ENCODE measurements at regions not wholly inside any gene's neighbourhood (a gene's known extent, or its start where the extent isn't known, plus 50 kb on each side); places are given as distances from the start of the nearest gene placed in this dataset.

DNA sequence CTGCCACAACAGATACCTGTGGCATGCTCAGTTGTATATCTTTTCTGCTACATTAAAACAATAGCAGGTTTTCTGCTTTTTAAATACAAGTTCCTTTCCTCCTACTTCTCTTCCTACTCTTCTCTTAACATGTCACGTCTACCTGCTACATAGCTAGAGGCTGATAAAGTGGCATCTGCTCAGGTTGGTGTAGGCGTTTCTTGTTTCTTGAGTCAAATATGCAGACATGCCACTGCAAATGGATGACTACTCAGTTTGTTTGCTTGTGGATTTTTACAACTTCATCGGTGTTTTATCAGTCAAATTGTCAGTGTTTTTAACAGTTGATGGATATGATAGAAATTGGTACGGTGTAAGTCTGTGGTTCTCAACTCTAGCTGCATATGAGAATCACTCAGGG, 525.7 kb downstream of the TLE4 start:
- no peak for FAIRE-seq
- no peak for DNase-seq (ENCODE audit: low spot score)

- DNase-seq (ENCODE audit: low spot score) = no peak
- no peak for FAIRE-seq
Measured at GRCh38 chr9:80094176-80094771, 522.5 kb downstream of the TLE4 start.

DNA sequence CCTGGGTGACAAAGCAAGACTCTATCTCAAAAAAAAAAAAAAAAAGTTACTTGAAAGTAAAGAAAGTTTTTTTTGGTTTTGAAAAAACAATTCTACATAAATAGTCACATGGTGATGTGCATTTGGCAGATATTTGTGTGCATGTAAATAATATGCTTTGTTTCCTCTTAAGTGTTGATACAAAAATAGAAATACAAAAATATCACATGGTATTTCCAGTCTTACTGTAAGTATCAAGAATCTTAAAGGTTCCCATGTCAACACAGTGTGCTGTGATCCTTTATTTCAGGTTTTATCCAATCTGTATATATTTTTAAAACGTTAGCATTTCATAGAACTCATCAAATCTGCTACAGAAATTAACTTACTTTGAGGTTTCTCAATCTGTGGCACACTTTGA, 521.9 kb downstream of the TLE4 start:
- DNase-seq (ENCODE audit: low spot score) = no peak
- no peak for FAIRE-seq

GRCh38 chr9:80091526-80091925, 519.8 kb downstream of the TLE4 start:
- FAIRE-seq = no peak

GRCh38 chr9:80090317-80090716, 518.6 kb downstream of the TLE4 start:
- FAIRE-seq (no peak), DNase-seq (ENCODE audit: low spot score) (no peak)

More at GRCh38 chr9:80091526-80091925, 519.8 kb downstream of the TLE4 start:
- DNase-seq (ENCODE audit: low spot score) = no peak

DNA sequence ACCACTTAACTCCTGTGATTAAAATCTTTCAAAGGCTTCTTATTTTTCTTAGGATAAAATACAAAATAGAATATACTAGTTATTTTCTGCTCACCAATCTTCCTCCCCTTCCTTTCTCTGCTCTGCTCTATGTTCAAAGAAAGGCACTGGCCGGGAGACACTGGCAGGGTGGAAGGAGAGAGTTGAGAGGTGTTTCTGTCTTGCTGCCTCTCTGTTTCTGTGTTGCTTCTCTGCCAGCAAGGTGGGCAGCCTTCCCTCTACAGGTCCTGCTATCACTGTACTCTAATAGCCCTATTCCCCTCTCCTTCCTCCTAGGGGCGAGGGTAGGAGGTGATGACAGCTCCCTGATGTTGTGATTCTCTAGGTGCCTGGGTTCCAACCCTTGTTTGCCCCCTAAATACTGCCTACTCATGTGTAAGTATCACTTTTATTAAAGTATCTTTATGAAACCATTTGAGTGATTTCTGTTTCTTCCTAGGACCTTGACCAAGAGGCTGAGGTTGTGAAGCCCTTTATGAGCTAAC, 515.1 kb downstream of the TLE4 start:
- FAIRE-seq (no peak), DNase-seq (ENCODE audit: low spot score) (no peak)

- FAIRE-seq = no peak
- DNase-seq (ENCODE audit: low spot score) = no peak
Measured at GRCh38 chr9:80086386-80086785, 514.6 kb downstream of the TLE4 start.

DNA sequence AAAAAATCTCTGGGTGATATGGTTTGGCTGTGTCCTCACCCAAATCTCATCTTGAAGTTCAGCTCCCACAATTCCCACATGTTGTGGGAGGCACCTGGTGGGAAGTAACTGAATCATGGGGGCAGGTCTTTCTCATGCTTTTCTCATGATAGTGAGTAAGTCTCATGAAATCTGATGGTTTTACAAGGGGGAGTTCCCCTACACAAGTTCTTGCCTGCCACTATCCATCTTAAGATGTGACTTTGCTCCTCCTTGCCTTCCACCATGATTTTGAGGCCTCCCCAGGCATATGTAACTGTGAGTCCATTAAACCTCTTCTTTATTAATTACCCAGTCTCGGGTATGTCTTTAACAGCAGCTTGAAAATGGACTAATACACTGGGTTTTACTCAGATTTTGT, 513.9 kb downstream of the TLE4 start:
- FAIRE-seq (no peak), DNase-seq (ENCODE audit: low spot score) (no peak)

DNA sequence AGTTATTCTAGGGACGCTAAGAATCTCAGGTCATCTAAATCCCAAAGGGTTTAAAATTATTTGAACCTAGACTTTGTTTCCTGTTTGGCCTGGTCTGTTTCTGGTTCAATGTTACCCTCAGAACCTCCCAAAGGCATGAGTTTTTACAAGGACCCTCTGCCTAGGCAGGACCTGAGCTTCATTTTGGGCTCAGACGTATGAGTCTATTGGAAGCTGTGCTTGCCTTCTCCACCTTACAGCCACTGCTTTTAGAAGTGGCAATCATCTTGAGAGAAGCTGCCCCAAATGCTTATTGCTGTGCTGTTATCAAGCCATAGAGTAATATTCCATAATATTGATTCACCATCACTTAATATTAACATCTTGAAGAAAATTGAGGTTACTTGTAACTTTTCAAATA, 510.4 kb downstream of the TLE4 start:
- FAIRE-seq (no peak), DNase-seq (ENCODE audit: low spot score) (no peak)

- no peak for FAIRE-seq
- no peak for DNase-seq (ENCODE audit: low spot score)
Measured at GRCh38 chr9:80078826-80079225, 507.1 kb downstream of the TLE4 start.

DNA sequence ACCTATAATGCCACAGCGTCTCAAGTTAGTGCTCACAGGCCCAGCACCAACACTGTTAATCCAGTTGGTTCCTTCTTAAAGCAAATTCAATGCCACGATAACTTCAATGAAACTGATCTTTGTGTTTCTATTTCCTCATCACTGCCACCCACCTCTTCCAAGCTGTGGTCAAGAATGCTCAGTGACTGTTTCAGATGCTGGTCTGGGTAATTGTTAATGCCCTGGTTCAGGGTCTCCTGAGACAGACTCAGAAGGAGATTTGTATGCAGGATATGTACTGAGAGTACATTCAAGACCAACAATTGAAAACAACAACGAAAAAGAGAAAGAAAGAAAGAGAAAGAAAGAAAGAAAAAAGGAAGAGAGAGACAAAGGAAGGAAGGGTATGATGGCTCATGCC, 505.3 kb downstream of the TLE4 start:
- no peak for FAIRE-seq

DNA sequence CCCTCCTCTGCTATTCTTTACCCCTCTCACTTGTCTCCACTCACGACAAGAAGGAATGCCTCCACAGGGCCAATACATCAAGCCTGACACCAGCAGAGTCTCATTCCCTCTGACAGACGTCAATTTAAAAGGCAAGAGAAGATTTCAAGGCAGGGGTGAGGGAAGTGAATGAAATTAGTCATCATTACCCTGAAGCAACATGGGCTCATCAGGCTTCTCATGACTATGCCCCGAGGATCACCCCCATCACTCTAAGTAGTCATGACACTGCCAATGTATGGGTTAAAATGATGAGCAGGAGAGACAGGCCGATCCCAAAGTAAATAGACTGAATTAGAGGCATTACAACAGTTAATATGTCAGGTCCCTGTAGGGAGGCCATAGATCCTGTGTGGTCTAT, 504.4 kb downstream of the TLE4 start:
- DNase-seq (ENCODE audit: low spot score) (no peak), FAIRE-seq (no peak)

More for the DNA sequence above, 505.3 kb downstream of the TLE4 start:
- DNase-seq (ENCODE audit: low spot score) = no peak

GRCh38 chr9:80074439-80074838, 502.7 kb downstream of the TLE4 start:
- DNase-seq (ENCODE audit: low spot score) = no peak
- no peak for FAIRE-seq

- FAIRE-seq (no peak), DNase-seq (ENCODE audit: low spot score) (no peak)
Measured at GRCh38 chr9:80072451-80072850, 500.7 kb downstream of the TLE4 start.

GRCh38 chr9:80070071-80070742, 498.4 kb downstream of the TLE4 start:
- FAIRE-seq (no peak), DNase-seq (ENCODE audit: low spot score) (no peak)

DNA sequence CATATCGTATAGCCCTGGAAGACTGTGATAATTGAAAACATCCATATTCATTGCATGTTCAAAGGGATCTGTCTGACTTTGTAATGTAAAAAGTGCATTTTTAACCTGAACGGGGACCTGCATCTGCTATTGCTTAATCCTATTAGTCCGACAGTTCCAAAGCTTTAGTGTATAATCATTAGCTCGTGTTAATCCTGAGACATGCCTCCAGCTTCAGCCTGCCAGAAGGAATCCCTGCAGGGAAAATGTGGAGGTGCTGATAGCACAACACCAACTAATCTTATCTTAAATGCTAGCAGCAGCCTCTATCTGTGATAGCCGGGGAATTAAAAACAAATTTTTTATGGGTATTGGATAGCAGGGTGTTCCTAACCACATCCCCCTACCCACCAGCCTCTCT, 495.2 kb downstream of the TLE4 start:
- DNase-seq (ENCODE audit: low spot score) (no peak), FAIRE-seq (no peak)

DNA sequence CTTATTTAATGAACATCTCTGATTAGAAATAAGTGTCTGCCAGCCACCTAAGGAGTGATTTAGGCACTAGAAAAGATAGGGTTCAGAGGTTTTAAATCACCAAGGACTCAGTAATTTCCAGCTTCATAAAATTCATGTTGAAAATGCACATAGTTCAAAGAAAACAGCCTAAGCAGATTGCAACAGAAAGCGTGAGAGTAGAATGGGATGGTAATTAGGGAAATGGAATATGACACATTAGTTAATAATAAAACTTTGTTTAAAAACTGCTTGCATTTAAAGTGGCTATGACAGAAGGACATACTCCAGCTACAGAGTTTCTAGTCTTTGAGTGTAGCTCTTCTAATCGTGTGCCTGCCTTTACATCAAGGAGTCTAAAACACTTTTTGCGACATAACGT, 490.8 kb downstream of the TLE4 start:
- DNase-seq (ENCODE audit: low spot score) (no peak), FAIRE-seq (no peak)

- peak; percentile 74 for DNase-seq (ENCODE audit: low spot score)
- peak; percentile 50 for FAIRE-seq
Measured at GRCh38 chr9:80061940-80062339, 490.2 kb downstream of the TLE4 start.

GRCh38 chr9:80061096-80061495, 489.3 kb downstream of the TLE4 start:
- DNase-seq (ENCODE audit: low spot score) (no peak), FAIRE-seq (no peak)

DNA sequence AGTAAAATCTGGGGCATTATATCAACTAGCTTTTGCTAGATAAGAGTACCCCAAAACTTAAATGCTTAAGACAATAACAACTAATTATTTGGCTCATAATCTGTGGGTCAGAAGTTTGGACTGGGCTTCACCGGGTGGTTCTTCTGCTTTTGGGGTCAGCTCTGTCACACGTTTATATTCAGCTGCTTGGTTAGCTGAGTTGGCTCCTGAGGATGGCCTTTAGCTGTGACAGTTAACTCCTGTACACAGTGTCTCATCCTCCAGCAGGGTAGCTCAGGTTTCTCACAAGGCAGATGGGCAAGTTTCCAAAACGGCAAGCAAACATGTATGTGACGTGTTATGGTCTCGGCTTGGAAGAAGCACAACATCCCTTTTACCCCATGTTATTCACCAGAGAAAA, 488.2 kb downstream of the TLE4 start:
- no peak for FAIRE-seq
- DNase-seq (ENCODE audit: low spot score) = no peak

GRCh38 chr9:80059191-80059590, 487.4 kb downstream of the TLE4 start:
- FAIRE-seq (no peak), DNase-seq (ENCODE audit: low spot score) (no peak)

DNA sequence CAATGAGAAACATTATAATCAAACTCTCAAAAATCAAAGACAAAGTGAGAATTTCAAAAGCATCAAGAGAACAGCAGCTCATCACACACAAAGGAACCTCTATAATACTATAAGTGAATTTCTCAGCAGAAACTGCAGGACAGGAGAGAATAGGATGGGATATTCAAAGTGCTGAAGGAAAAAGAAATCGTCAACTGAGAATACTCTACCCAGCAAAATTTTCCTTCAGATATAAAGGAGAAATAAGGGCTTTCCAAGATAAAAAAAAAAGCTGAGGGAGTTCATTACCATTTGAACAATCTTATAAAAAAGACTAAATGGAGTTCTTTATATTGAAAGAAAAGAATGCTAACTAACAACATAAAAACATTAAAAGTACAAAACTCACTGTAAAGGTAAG, 481.1 kb downstream of the TLE4 start:
- FAIRE-seq = no peak

DNA sequence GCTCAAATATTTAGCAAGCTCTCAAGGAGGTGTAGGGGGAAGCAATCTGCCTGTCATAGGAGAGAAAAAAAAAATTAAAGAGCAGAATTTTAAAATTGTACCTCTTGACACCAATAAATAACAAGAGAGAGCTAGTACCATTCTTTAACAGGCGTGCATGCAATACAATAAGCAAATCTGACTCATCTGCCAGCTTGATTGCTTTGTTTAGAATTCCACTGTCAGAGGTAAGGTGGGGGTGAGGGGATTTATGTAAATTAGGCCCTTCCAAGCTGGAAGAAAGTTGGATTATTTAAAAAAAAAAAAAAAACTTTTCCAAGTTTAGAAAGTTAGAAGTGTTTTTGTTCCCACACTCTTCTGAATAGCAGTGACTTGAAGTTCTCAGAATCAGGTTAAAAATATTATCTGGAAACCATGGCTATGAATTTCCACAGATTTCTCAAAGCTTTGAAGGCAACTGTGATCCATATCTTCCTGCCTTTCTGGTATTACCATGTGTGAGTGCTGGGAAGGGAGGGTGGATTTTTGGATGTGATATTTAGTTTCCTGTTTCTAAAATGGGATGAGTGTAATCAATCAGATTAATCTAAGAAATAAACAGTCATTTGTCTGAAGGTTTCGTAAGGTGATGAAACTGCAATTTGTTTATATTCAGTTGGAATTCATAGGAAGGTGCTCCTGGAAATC, 477.5 kb downstream of the TLE4 start:
- DNase-seq (ENCODE audit: low spot score) (no peak), FAIRE-seq (no peak)

More for the DNA sequence above, 481.1 kb downstream of the TLE4 start:
- no peak for DNase-seq (ENCODE audit: low spot score)

Data from RCC 7860 (cell line).